GM12878 (cell line): ENCODE measurements at regions not wholly inside any gene's neighbourhood (a gene's known extent, or its start where the extent isn't known, plus 50 kb on each side); places are given as distances from the start of the nearest gene placed in this dataset.

Experiments used
- ATAC-seq: fragments of 200-7000 bp; cut with Tn5 transposase; 3 replicates; pipeline ENCODE4 v1.9.1; 2020; ENCODE audit warnings: mild to moderate bottlenecking, moderate library complexity
- BruUV-seq: library from RNA; stranded (reverse); fragments of 400-500 nt; replicated peaks from 2 replicates; lab custom pipeline; 2021; lab: Mats Ljungman, UMichigan
- CTCF ChIA-PET: fragments of 300-600 bp; sonication (Branson Sonifier 250); formaldehyde crosslinking; extraction: SDS; loops from one replicate; lab custom pipeline; 2021; ENCODE audit warnings: inconsistent platforms; lab: Yijun Ruan, JAX
- POLR2A ChIA-PET: fragments of 350-600 bp; formaldehyde crosslinking; extraction: SDS; loops from one replicate; lab custom pipeline; 2021; ENCODE audit warnings: inconsistent platforms; lab: Charles Lee
- RAD21 ChIA-PET: fragments of 300-600 bp; sonication (Branson Sonifier 250); formaldehyde crosslinking; loops from one replicate; lab custom pipeline; 2023; ENCODE audit warnings: antibody characterized with exemption; ENCODE audit not compliant: unreplicated experiment; lab: Charles Lee
- SMC1A ChIA-PET: fragments of 300-600 bp; sonication (Branson Sonifier 250); formaldehyde crosslinking; loops from one replicate; lab custom pipeline; 2023; ENCODE audit not compliant: unreplicated experiment, uncharacterized antibody; lab: Charles Lee
- DNase-seq: peaks from one replicate; pipeline ENCODE4 v3.0.0-alpha.2; 2011; ENCODE audit warnings: low read depth, low spot score
- FAIRE-seq: peaks from 3 replicates; lab custom pipeline; 2011; peaks lifted over from hg19 to GRCh38; lab: Jason Lieb, UNC
- H2AFZ ChIP-seq: 2 replicates; pipeline ENCODE4 v1.6.0; 2011; ENCODE audit warnings: low read depth, low read length, control low read depth; ENCODE audit not compliant: control insufficient read depth
- H3K27ac ChIP-seq: 2 replicates; pipeline ENCODE4 v1.5.1; 2011; ENCODE audit warnings: control low read depth; ENCODE audit not compliant: control insufficient read depth, insufficient read depth
- H3K27me3 ChIP-seq, 2 experiments: replicated peaks in 1 of 2; 2 replicates each; pipeline versions ENCODE4 v1.6.0 to v1.6.1; 2011; ENCODE audit warnings: low read length in 1 of 2; ENCODE audit not compliant: control insufficient read depth in 2 of 2, insufficient read depth in 2 of 2
- H3K36me3 ChIP-seq, 2 experiments: 2 replicates each; pipeline ENCODE4 v1.5.1; 2011; ENCODE audit warnings: low read length in 1 of 2; ENCODE audit not compliant: control insufficient read depth in 2 of 2, insufficient read depth in 2 of 2
- H3K4me1 ChIP-seq: 2 replicates; pipeline ENCODE4 v1.6.1; 2011; ENCODE audit warnings: mild to moderate bottlenecking, low read length, moderate library complexity, mixed read lengths; ENCODE audit not compliant: control insufficient read depth, insufficient read depth
- H3K4me2 ChIP-seq: 2 replicates; pipeline ENCODE4 v1.6.0; 2011; ENCODE audit warnings: control low read depth; ENCODE audit not compliant: control insufficient read depth, insufficient read depth
- H3K4me3 ChIP-seq: fragments of 200-600 bp; sonication (generic); 2 replicates; pipeline ENCODE4 v1.5.1; 2016
- H3K79me2 ChIP-seq: 2 replicates; pipeline ENCODE4 v1.6.0; 2011; ENCODE audit warnings: low read length; ENCODE audit not compliant: control insufficient read depth, insufficient read depth
- H3K9ac ChIP-seq: 2 replicates; pipeline ENCODE4 v1.8.0; 2011; ENCODE audit warnings: low read length, control low read depth, mixed read lengths; ENCODE audit not compliant: control insufficient read depth, insufficient read depth
- H3K9me3 ChIP-seq: replicated peaks from 3 replicates; pipeline ENCODE4 v1.5.1; 2011; ENCODE audit warnings: mild to moderate bottlenecking, low read length; ENCODE audit not compliant: control insufficient read depth, insufficient read depth
- H4K20me1 ChIP-seq: 2 replicates; pipeline ENCODE4 v1.6.0; 2011; ENCODE audit not compliant: control insufficient read depth, insufficient read depth
- CEBPZ ChIP-seq: fragments of 150-350 bp; IDR thresholded peaks from 2 replicates; pipeline ENCODE4 v1.6.1; 2016; ENCODE audit warnings: low read depth, low read length
- IKZF2 ChIP-seq, 2 experiments: fragments of 450-650 bp; IDR thresholded peaks; 2 replicates each; pipeline ENCODE4 v1.6.1; 2017; ENCODE audit warnings: mild to moderate bottlenecking in 2 of 2, moderate library complexity in 2 of 2
- WRNIP1 ChIP-seq: IDR thresholded peaks from 2 replicates; pipeline ENCODE4 v1.6.1; 2011; ENCODE audit warnings: low read depth, low read length, improper control_type of control experiment, borderline replicate concordance
- ZBED1 ChIP-seq: IDR thresholded peaks from 2 replicates; pipeline ENCODE4 v1.6.1; 2016; ENCODE audit warnings: borderline replicate concordance
- ZBTB40 ChIP-seq: fragments of 450-650 bp; IDR thresholded peaks from 2 replicates; pipeline ENCODE4 v1.6.1; 2016; ENCODE audit warnings: mild to moderate bottlenecking, moderate library complexity, borderline replicate concordance
- WGBS: methylation state at CpG from one replicate; pipeline ENCODE4 v1.1.6; 2016; ENCODE audit warnings: low lambda C conversion rate; ENCODE audit not compliant: insufficient replicate concordance, insufficient coverage; ENCODE audit errors: missing lambda C conversion rate; 5-methylcytosine and 5-hydroxymethylcytosine counted together
- in situ Hi-C: fragments of 300-500 bp; cut with MboI; formaldehyde crosslinking; loops from 9 replicates; pipeline ENCODE4 v1.14.3; 2018; ENCODE audit warnings: mixed read lengths
- intact Hi-C: fragments of 100-400 bp; cut with micrococcal nuclease; formaldehyde crosslinking; loops from one replicate; pipeline ENCODE4 v1.14.2; 2022; ENCODE audit not compliant: unreplicated experiment

GRCh38 chr12:87238466-87238865, 790.7 kb downstream of the C12orf50 start (continued):
- no peak for TF ChIP-seq CEBPZ

- H2AFZ ChIP-seq = no peak overlapping the region
- no peaks in the 10 kb centered on the region for H3K27me3 ChIP-seq
- intact Hi-C loops (no loop called here), in situ Hi-C loops (no loop called here)
- DNase-seq = no peak
- H3K4me1 ChIP-seq = no peaks in the 10 kb centered on the region
- BruUV-seq = no TSS peak
- ChIA-PET CTCF (interaction anchor here (0.9 kb wide), 1 partner anchor 8 kb away, joined by 3 read pairs; no protein-coding TSS in a partner anchor), POLR2A (no interaction called here), SMC1A (interaction anchor here (0.6 kb wide), 1 partner anchor 789 kb away, joined by 3 read pairs; no protein-coding TSS in a partner anchor), RAD21 (no interaction called here)
- no peak overlapping the region for H3K9ac ChIP-seq
- no peaks in the 10 kb centered on the region for H3K36me3 ChIP-seq
- TF ChIP-seq ZBTB40 = no peak
- no peak for TF ChIP-seq WRNIP1
- no peak for TF ChIP-seq ZBED1
- TF ChIP-seq IKZF2 (IDR thresholded peaks at IDR 0.05) = no peak
- FAIRE-seq = no peak
- no peak overlapping the region for H3K4me3 ChIP-seq
- no peaks in the 10 kb centered on the region for H4K20me1 ChIP-seq
- H3K79me2 ChIP-seq = no peaks in the 10 kb centered on the region
- no peak overlapping the region for H3K27ac ChIP-seq
- no peak overlapping the region for H3K4me2 ChIP-seq
- no peak for ATAC-seq
- WGBS = 4% methylated on average over 1 of the region's 1 CpG
- H3K9me3 ChIP-seq = no peaks in the 10 kb centered on the region
These were observed 794.3 kb downstream of the C12orf50 start for GRCh38 chr12:87234898-87235297.
